ENCODE measurements at regions not wholly inside any gene's neighbourhood (a gene's known extent, or its start where the extent isn't known, plus 50 kb on each side); places are given as distances from the start of the nearest gene placed in this dataset.
"Not testable (repeated sequence)": the region's sequence is repeated elsewhere in the genome, so short reads cannot be mapped to it uniquely, and the experiment has no call there.

GRCh38 chr11:82047200-82047599, 686.5 kb downstream of the FAM181B start:
- no peak for DNase-seq (ENCODE audit: low spot score)

DNA sequence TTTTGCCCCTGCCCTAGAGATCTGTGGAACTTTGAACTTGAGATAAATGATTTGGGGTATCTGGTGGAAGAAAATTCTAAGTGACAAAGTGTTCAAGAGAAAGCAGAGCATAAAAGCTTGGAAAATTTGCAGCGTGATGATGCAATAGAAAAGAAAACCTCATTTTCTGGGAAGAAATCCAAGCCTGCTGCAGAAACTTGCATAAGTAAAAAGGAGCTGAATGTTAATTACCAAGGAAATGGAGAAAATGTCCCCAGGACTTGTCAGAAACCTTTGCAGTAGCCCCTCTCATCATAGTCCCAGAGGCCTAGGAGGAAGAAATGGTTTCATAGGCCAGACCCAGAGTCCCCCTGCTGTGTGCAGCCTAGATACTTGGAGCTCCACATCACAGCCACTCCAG, 686.9 kb downstream of the FAM181B start:
- DNase-seq (ENCODE audit: low spot score), result no peak

DNA sequence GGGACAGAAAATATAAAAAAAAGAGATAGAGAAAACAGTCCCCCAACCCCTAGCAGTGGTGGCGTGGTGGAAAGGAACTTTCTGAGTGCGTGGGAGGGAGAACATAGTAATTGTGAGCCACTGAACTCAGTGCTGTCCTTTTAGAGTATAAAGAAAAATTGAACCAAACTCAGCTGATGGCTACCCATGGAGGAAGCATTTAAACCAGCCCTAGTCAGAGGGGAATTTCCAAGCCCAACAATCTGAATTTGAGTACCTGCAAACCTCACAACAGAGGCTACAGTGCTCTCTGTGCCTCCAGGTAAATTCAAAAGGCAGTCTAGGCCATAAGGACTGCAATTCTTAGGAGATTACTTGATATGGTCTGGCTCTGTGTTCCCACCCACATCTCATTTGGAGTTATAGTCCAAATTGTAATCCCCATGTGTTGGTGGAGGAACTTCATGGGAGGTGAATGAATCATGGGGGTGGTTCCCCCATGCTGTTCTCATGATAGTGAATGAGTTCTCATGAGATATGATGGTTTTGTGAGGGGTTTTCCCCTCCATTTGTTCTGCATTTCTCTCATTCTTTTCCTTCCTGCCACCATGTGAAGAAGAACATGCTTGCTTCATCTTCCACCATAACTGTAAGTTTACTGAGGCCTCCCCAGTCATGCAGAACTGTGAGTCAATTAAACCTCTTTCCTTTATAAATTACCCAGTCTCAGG, 687.8 kb downstream of the FAM181B start:
- DNase-seq (ENCODE audit: low spot score), result no peak

GRCh38 chr11:82043316-82043715, 690.3 kb downstream of the FAM181B start:
- no peak for DNase-seq (ENCODE audit: low spot score)

DNA sequence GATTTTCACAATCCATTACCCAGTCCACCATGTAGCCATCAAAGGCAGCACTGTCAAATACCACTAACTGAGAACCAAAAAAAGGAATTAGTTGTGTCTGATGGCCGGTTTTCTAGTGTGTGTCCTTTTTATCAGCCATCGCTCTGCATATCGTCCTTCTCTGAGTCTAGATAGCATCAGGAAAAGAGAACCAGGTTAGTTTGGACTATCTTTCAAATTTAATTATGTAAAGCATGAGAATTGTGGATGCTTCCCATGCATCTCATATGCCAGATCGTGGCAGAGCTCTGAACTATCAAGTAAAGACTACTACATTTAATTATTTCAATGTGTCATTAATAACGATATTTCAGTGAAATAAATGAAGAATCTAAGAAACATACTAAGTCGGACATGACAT, 691.9 kb downstream of the FAM181B start:
- DNase-seq (ENCODE audit: low spot score), result no peak

DNA sequence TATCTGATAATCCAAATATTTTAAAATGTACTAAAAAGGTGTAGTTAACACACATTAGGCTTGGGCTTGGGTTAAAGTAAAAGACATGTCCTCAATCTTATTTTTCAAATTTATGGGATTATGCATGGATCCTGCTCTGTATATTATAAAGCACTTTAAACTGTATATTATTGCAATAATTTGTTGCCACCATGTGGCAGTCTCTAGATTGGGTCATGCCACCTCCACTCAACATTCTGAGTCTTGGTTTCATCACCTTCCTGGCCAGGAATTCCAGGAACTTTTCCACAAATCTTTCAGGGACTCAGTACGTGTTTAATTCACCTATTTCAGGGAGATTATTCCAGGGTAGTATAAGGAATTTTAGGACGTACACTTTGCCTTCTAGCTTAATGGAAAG, 695.5 kb downstream of the FAM181B start:
- no peak for DNase-seq (ENCODE audit: low spot score)

DNA sequence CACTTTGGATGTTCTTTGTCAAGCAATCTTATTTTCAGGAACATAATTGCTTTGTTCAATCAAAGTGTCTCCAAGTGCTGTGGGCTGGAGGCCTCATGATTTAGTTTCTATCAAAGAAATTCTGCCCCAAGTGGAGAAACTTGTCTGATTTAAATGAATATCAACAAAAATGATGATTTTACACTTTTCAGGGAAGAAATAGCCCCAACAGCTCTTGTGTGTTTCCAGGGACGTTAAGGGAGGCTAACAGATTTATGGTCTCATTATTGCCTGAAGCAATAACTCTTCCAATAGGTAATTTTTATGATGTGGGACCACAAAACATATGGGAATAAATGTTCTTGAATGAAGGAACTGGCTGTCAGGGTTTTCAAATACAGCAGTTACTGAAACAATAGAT, 699.1 kb downstream of the FAM181B start:
- DNase-seq (ENCODE audit: low spot score), result no peak

- not testable (repeated sequence) for DNase-seq (ENCODE audit: low spot score)
Measured at GRCh38 chr11:82027335-82027734, 706.3 kb downstream of the FAM181B start.

DNA sequence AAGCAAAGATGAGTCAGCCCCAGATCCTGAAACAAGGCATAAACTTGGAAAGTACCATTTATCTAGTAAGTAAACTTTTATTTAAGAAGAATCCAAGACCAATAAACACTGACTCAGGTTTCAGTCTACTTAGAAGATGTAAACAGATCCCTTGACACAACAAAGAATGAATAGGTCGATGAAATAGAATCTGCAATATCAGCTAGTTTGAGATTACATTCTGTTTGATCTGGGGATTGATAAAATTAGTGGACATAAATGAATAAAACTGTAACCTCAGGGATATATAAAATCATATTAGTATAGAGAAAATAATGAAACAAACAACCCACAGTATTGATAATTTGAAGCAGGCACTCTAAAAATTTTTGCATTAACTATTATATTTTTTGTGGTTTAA, 708.9 kb downstream of the FAM181B start:
- DNase-seq (ENCODE audit: low spot score), result no peak

DNA sequence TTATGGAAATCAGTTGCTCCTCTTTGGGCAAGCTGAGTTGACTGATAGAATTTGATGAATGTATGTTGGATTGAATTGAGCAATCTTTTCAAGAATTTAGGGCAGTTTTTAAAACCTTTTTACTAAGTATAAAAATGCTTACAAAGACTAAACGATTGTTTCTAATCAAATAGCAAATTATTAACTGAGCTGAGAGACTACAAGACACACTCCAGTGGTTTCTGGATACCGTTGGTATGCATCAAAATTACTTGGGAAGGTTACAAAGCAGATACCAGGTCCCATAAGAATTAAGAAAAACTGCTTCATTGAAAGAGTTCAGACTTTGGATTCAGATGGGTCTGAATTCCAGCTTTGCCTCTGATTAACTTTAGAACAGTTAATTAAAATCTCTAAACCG, 721.4 kb downstream of the FAM181B start:
- no peak for DNase-seq (ENCODE audit: low spot score)

GRCh38 chr11:82009133-82009532, 724.5 kb downstream of the FAM181B start:
- no peak for DNase-seq (ENCODE audit: low spot score)

- DNase-seq (ENCODE audit: low spot score), result no peak
Measured at GRCh38 chr11:82007521-82007920, 726.1 kb downstream of the FAM181B start.

DNA sequence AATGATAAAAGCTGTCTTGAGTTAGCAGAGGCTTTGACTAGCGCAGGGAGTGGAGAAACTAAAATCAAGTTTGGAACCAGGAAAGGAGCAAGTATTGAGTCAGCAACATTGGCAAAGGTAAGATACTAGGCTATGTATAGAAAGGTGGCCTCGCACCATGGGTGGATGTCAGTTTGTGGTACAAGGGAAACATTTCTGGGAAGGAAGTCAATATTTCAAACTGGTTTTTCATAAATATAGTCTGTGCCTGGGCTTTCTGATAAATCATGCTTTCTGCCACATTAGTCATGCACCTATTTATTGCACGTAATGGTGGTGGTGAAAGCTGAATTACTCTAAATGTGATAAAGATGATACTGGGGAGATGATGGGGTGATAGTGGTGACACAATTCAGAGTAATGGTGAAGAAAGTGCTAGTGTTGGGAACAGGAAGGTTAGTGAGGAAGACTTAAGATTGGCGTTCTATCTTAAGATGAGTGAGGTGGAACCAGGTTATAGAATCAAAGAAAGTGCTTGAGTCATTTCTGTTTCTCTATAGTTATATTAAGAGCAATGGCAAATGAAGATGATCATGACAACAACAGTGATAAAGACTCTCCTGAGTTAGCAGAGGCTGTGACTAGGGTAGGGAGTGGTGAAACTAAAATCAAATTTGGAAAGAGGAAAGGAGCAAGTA, 729.0 kb downstream of the FAM181B start:
- no peak for DNase-seq (ENCODE audit: low spot score)

- DNase-seq (ENCODE audit: low spot score), result no peak
Measured at GRCh38 chr11:82003671-82004515, 729.8 kb downstream of the FAM181B start.

DNA sequence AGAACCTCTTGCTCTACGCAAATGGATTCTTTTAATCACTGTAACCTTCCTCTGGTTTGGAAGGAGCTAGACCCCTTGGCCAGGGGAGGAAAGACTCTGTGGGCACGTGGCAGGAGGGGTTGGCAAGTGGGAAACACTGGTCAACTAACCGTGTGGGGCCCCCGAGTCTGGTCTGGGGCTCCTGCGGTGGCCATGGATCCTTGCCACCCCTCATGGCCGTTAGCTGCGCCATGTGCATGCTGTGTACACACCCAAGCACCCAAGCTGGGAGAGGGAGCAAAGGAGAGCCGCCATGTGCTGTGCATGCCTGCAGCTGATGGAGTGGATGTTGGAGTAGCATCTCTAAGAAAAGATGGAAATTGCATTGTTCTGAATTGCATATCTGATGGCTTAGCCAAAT, 730.6 kb downstream of the FAM181B start:
- no peak for DNase-seq (ENCODE audit: low spot score)

GRCh38 chr11:81995889-81996288, 737.8 kb downstream of the FAM181B start:
- DNase-seq (ENCODE audit: low spot score), result no peak

GRCh38 chr11:81993755-81994154, 739.9 kb downstream of the FAM181B start:
- DNase-seq (ENCODE audit: low spot score), result no peak

- DNase-seq (ENCODE audit: low spot score), result no peak
Measured at GRCh38 chr11:81990659-81991443, 742.8 kb downstream of the FAM181B start.

GRCh38 chr11:81989093-81989492, 744.6 kb downstream of the FAM181B start:
- DNase-seq (ENCODE audit: low spot score), result no peak

DNA sequence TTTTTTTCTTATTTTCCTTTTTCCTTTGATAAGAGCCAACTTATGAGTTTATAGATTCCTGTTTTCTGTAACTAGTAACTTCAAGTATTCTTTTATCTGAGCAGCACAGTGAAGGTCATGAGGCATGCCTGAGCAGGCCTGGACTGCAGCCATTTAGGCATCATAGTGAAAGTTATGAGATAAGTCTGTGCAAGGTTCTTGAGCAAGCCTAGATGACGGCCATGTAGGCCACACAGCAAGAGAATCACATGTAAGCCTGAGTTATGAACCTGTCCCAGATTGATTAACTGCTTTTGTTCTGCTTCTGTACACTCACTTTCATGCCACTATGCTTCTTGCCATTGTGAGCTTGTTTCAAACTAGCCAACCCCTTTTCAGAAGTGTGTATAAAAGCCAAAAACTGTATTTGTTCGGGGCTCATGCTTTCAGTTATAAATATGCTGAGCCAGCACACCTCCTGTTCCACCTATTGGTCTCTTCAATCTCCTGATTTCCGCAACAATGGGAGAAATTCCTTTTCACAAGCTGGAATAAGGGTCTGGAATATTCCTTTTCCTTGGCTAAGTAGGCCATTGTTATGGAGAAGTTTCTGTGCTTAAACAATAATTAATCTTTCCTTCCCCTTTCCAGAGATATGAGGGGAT, 745.7 kb downstream of the FAM181B start:
- no peak for DNase-seq (ENCODE audit: low spot score)

GRCh38 chr11:81986556-81987161, 747.0 kb downstream of the FAM181B start:
- DNase-seq (ENCODE audit: low spot score), result no peak
